Peyer's patch (tissue), 4 donors: ENCODE measurements at regions not wholly inside any gene's neighbourhood (a gene's known extent, or its start where the extent isn't known, plus 50 kb on each side); places are given as distances from the start of the nearest gene placed in this dataset.

Experiments
- DNase-seq, 3 donors: peaks; one replicate each; pipeline ENCODE4 v3.0.0-alpha.2; 2017 to 2019
- H3K27ac ChIP-seq, 4 donors: fragments of 200-600 bp; sonication (generic); one replicate each; pipeline ENCODE4 v1.5.1; 2016 to 2019
- H3K27me3 ChIP-seq, 2 donors: fragments of 200-600 bp; sonication (generic); one replicate each; pipeline ENCODE4 v1.5.1; 2019
- H3K36me3 ChIP-seq, 3 donors: fragments of 200-600 bp; sonication (generic); one replicate each; pipeline ENCODE4 v1.5.1; 2016 to 2019
- H3K4me1 ChIP-seq, 4 donors: fragments of 200-600 bp; sonication (generic); one replicate each; pipeline ENCODE4 v1.5.1; 2016 to 2019
- H3K4me3 ChIP-seq, 4 donors: fragments of 200-600 bp; sonication (generic); 1 replicate in 3 of 4; 2 replicates in 1 of 4; pipeline ENCODE4 v1.5.1; 2016 to 2019; ENCODE audit warnings: mild to moderate bottlenecking in 1 of 4
- H3K9me3 ChIP-seq, 4 donors: fragments of 200-600 bp; sonication (generic); one replicate each; pipeline ENCODE4 v1.5.1; 2016 to 2019; ENCODE audit warnings: mild to moderate bottlenecking in 1 of 4
- POLR2A ChIP-seq, 2 donors: fragments of 450-650 bp; IDR thresholded peaks; one replicate each; pipeline ENCODE4 v1.5.1; 2017; ENCODE audit warnings: antibody characterized with exemption in 2 of 2, mild to moderate bottlenecking in 2 of 2, moderate library complexity in 2 of 2
- TF ChIP-seq, protein P1 (sequence below), 6 experiments: fragments of 450-650 bp in 4 of 6; fragments of 200-600 bp in 2 of 6; sonication (generic) in 1 of 6; IDR thresholded peaks; one replicate each; pipeline ENCODE4 v1.5.1; 2017 to 2019; ENCODE audit warnings: antibody characterized with exemption in 6 of 6, mild to moderate bottlenecking in 3 of 6, moderate library complexity in 1 of 6

DNA sequence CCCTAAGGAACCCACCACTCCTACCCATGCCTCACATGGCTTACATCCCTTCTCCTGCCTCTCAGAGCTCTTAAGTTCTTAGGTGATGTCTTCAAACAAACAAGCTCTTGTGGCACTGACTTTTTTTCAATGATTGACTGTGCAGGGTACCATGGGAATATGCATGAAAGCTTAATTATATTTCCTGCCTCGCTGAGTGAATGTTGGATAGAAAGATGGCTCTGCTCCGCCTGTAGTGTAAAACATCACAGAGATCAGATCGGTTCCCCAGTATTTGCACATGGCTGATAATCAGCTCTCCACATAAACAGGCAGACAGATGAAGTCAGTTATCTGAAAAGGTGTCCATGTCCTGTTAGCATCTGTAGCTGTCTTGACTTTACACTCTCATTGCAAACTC, 820.8 kb downstream of the TDRD15 start:
- Histone ChIP-seq H3K27ac (no peak overlapping the region), H3K27me3 (no peaks in the 10 kb centered on the region), H3K36me3 (no peaks in the 10 kb centered on the region), H3K4me3 (no peak overlapping the region), H3K9me3 (no peaks in the 10 kb centered on the region), H3K4me1 (no peaks in the 10 kb centered on the region)
- TF ChIP-seq POLR2A (IDR thresholded peaks at IDR 0.05): no peak
- TF ChIP-seq, protein P1, sequence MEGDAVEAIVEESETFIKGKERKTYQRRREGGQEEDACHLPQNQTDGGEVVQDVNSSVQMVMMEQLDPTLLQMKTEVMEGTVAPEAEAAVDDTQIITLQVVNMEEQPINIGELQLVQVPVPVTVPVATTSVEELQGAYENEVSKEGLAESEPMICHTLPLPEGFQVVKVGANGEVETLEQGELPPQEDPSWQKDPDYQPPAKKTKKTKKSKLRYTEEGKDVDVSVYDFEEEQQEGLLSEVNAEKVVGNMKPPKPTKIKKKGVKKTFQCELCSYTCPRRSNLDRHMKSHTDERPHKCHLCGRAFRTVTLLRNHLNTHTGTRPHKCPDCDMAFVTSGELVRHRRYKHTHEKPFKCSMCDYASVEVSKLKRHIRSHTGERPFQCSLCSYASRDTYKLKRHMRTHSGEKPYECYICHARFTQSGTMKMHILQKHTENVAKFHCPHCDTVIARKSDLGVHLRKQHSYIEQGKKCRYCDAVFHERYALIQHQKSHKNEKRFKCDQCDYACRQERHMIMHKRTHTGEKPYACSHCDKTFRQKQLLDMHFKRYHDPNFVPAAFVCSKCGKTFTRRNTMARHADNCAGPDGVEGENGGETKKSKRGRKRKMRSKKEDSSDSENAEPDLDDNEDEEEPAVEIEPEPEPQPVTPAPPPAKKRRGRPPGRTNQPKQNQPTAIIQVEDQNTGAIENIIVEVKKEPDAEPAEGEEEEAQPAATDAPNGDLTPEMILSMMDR (IDR thresholded peaks at IDR 0.05): no peak
- no peak for DNase-seq

DNA sequence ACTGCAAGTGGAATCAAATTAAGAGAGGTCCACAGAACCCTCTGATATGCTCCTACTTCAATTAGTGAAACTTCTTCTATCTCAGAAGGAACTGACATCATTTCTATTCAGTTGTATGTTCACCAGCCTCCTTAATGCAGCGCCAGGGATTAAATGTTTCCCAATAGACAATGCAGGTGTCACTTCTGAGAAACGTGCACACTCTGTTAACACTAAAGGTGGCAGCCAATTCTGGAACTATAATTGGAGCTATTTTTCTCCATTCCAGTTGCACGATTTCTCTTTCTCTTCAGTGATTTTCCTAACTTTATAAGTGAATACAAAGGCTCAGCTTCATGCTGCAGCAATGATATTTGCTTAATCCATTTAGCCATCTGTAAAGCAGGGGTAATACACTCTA, 821.9 kb downstream of the TDRD15 start:
- no peaks in the 10 kb centered on the region for H3K4me1 ChIP-seq
- no peaks in the 10 kb centered on the region for H3K9me3 ChIP-seq
- H3K4me3 ChIP-seq: no peak overlapping the region
- H3K36me3 ChIP-seq: no peaks in the 10 kb centered on the region
- DNase-seq: no peak
- no peak overlapping the region for H3K27ac ChIP-seq
- TF ChIP-seq, protein P1 (IDR thresholded peaks at IDR 0.05): no peak
- no peak for TF ChIP-seq POLR2A (IDR thresholded peaks at IDR 0.05)
- no peaks in the 10 kb centered on the region for H3K27me3 ChIP-seq

DNA sequence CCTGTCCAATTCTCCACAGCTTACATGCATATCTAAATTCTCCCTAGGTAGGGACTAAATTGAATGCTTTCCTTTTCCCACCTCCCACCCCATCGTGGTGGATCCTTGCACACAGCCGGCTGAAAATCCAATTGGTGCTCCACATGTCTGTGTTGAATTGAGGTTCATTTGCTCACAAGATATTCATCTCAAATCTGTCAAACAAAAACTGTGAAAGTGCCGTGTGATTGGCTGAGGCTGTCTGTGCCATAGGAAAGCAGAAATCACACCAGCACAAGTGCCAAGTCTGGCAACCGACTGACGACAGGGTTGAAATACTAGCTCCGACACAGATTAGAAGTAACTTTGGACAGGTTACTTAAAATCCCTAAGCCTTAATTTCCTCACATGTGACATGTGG, 823.3 kb downstream of the TDRD15 start:
- no peaks in the 10 kb centered on the region for H3K9me3 ChIP-seq
- TF ChIP-seq, protein P1 (IDR thresholded peaks at IDR 0.05): no peak
- TF ChIP-seq POLR2A (IDR thresholded peaks at IDR 0.05): no peak
- no peaks in the 10 kb centered on the region for H3K36me3 ChIP-seq
- H3K4me1 ChIP-seq: no peaks in the 10 kb centered on the region
- no peaks in the 10 kb centered on the region for H3K27me3 ChIP-seq
- no peak overlapping the region for H3K27ac ChIP-seq
- H3K4me3 ChIP-seq: no peak overlapping the region
- no peak for DNase-seq

DNA sequence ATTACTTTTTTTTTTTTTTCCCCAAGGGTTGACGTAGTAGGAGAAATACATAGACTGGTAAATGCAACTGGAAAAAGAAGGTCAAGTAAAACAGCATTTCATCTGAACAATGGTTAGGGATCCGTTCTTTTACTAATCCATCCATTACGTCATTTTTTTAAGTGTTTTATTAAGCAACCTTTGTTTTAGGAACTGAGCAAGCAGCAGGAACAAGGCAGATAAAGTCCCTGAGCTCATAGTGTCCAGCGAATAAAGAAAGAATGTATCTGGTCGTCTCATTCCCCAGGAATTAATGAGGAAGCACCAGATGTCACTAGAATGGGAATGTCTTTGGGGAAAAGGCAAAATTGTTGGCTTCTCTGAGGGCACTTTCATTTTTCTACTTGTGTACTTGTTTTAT, 842.4 kb downstream of the TDRD15 start:
- H3K4me3 ChIP-seq: no peak overlapping the region
- H3K9me3 ChIP-seq: no peaks in the 10 kb centered on the region
- H3K36me3 ChIP-seq: no peaks in the 10 kb centered on the region
- no peaks in the 10 kb centered on the region for H3K4me1 ChIP-seq
- H3K27me3 ChIP-seq: no peaks in the 10 kb centered on the region
- DNase-seq: no peak
- H3K27ac ChIP-seq: no peak overlapping the region
- TF ChIP-seq, protein P1 (IDR thresholded peaks at IDR 0.05): no peak
- TF ChIP-seq POLR2A (IDR thresholded peaks at IDR 0.05): no peak

DNA sequence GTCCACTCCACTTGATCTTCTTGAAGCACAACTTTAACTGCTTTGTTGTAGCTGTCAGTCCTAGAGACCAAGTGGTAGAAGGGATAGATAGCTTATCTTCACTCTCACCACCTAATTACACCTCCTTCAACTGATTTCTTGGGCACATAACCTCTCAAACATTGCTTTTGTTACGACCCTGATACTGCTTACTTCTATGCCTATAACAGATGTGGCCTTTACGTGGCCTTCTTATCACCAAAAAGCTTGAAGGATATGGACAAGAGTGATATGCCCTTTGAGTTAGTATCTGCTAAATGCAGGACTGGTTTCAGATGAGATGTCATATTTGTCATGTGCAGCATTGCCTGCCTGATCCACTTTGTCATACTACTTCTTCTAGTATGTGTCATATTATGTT, 847.2 kb downstream of the TDRD15 start:
- H3K27me3 ChIP-seq: no peaks in the 10 kb centered on the region
- no peaks in the 10 kb centered on the region for H3K9me3 ChIP-seq
- no peak overlapping the region for H3K27ac ChIP-seq
- no peaks in the 10 kb centered on the region for H3K4me1 ChIP-seq
- DNase-seq: no peak
- TF ChIP-seq, protein P1 (IDR thresholded peaks at IDR 0.05): no peak
- TF ChIP-seq POLR2A (IDR thresholded peaks at IDR 0.05): no peak
- H3K4me3 ChIP-seq: no peak overlapping the region
- H3K36me3 ChIP-seq: no peaks in the 10 kb centered on the region

DNA sequence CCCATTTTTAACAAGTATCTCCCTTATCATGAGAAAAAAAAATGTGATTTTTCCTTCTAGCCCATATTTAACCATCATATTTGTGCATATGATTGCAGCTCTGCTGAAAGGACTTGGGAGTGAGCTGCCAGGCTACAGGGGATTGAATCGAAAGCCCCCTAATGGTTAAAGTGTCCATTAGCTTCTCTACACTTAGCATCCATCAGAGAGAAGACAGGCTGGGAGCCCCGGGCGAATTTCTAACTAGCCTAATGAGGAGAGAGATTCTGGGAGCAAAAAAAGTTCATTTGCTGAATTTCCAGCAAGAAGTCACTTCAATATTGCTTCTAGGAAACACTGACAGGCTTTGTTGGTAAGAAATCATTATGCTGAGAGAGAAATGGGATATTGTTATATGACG, 848.8 kb downstream of the TDRD15 start:
- Histone ChIP-seq H3K9me3 (no peaks in the 10 kb centered on the region), H3K4me1 (no peaks in the 10 kb centered on the region)
- TF ChIP-seq, protein P1 (IDR thresholded peaks at IDR 0.05): no peak
- TF ChIP-seq POLR2A (IDR thresholded peaks at IDR 0.05): no peak

More for the DNA sequence above, 848.8 kb downstream of the TDRD15 start:
- H3K27me3 ChIP-seq: no peaks in the 10 kb centered on the region
- no peak overlapping the region for H3K4me3 ChIP-seq
- H3K36me3 ChIP-seq: no peaks in the 10 kb centered on the region
- no peak for DNase-seq
- no peak overlapping the region for H3K27ac ChIP-seq
